ENCODE measurements at regions not wholly inside any gene's neighbourhood (a gene's known extent, or its start where the extent isn't known, plus 50 kb on each side); places are given as distances from the start of the nearest gene placed in this dataset.

- Histone ChIP-seq H3K27me3 (ENCODE audit: control insufficient read depth, insufficient read depth, low read length) (no peaks in the 10 kb centered on the region), H3K23ac (ENCODE audit: low read depth, low read length) (no peak overlapping the region), H2BK15ac (ENCODE audit: low read depth, low read length) (no peak overlapping the region), H2AK5ac (ENCODE audit: low read depth, low read length) (no peak overlapping the region), H3K9ac (ENCODE audit: low read depth, low read length) (no peak overlapping the region), H4K5ac (ENCODE audit: low read depth, low read length) (no peak overlapping the region), H2AK9ac (replicated peaks; ENCODE audit: low read depth, low read length, poor library complexity) (no peak overlapping the region), H3K4me1 (ENCODE audit: control insufficient read depth, insufficient read depth, low read length) (no peaks in the 10 kb centered on the region), H3K56ac (ENCODE audit: extremely low read depth, insufficient read depth, low read length) (no peak overlapping the region), H2AFZ (replicated peaks; ENCODE audit: low read length, poor library complexity) (no peak overlapping the region), H3K9me1 (ENCODE audit: insufficient read depth, low read length) (no peaks in the 10 kb centered on the region), H3K14ac (replicated peaks; ENCODE audit: low read depth, low read length) (no peak overlapping the region), H3K4me3 (ENCODE audit: insufficient read depth, low read depth, low read length) (no peak overlapping the region), H4K91ac (ENCODE audit: insufficient read depth, low read depth, low read length) (no peak overlapping the region), H3K79me1 (ENCODE audit: low read depth in 1 of 2, low read length in 2 of 2) (no peaks in the 10 kb centered on the region), H4K8ac (ENCODE audit: low read depth in 2 of 2, low read length in 2 of 2) (no peak overlapping the region), H2BK120ac (ENCODE audit: low read depth, low read length) (no peak overlapping the region), H3K18ac (ENCODE audit: low read depth, low read length) (no peak overlapping the region; the same call in 1 of the 2 replicates), H3K4me2 (ENCODE audit: low read depth, low read length) (no peak overlapping the region), H3K9me3 (ENCODE audit: control insufficient read depth, insufficient read depth, low read length) (no peaks in the 10 kb centered on the region), H3K4ac (ENCODE audit: low read depth, low read length) (no peak overlapping the region), H2BK5ac (ENCODE audit: low read depth, low read length, poor library complexity, severe bottlenecking) (no peak overlapping the region), H3K36me3 (ENCODE audit: control insufficient read depth, insufficient read depth, low read length) (no peaks in the 10 kb centered on the region), H2BK20ac (ENCODE audit: low read depth, low read length) (no peak overlapping the region), H3K27ac (ENCODE audit: insufficient read depth, low read length) (no peak overlapping the region), H4K20me1 (ENCODE audit: insufficient read depth, low read length) (no peaks in the 10 kb centered on the region)
- in situ Hi-C loops (cut with MboI; ENCODE audit: low sequenced_read_pairs) = no loop called here
- no CpG with 5 or more reads among the region's 1 CpG for WGBS, 2 experiments (ENCODE audit: extremely low coverage in 2 of 2, insufficient read length in 1 of 2)
- dilution Hi-C loops (cut with HindIII; ENCODE audit: low sequenced_read_pairs, unreplicated experiment) = no loop called here
- DNase-seq (peak; percentile 29), ATAC-seq (ENCODE audit: low read depth) (0 out of 2 replicates have a peak, but pooled peaks have one; percentile 61)
- CTCF ChIA-PET = no interaction called here
- BruUV-seq (replicated peaks) = no TSS peak
- no peak for TF ChIP-seq ELK1 (IDR thresholded peaks at IDR 0.05; ENCODE audit: borderline replicate concordance, low read depth, low read length)
- no peak for TF ChIP-seq CHD1 (IDR thresholded peaks at IDR 0.05; ENCODE audit: low read depth, low read length)
- no peak for TF ChIP-seq CTCF (conservative IDR thresholded peaks at IDR 0.05; ENCODE audit: low read depth, low read length)
- TF ChIP-seq RAD21 (IDR thresholded peaks at IDR 0.05; ENCODE audit: low read length) = no peak
- no peak for TF ChIP-seq FOS (IDR thresholded peaks at IDR 0.05; ENCODE audit: low read depth, low read length)
- no peak for TF ChIP-seq RFX5 (IDR thresholded peaks at IDR 0.05; ENCODE audit: low read depth, low read length)
- TF ChIP-seq USF2 (IDR thresholded peaks at IDR 0.05; ENCODE audit: low read depth, low read length) = no peak
- no peak for TF ChIP-seq SMC3 (IDR thresholded peaks at IDR 0.05; ENCODE audit: low read depth, low read length)
- TF ChIP-seq MAZ (IDR thresholded peaks at IDR 0.05; ENCODE audit: borderline replicate concordance, low read depth, low read length) = no peak
- no peak for TF ChIP-seq CEBPB (IDR thresholded peaks at IDR 0.05; ENCODE audit: low read depth, low read length)
- POLR2A ChIA-PET (ENCODE audit: unreplicated experiment) = no interaction called here
- intact Hi-C loops (cut with micrococcal nuclease) = no loop called here
Observed at GRCh38 chr13:80121038-80121437, 219.9 kb downstream of the SPRY2 start.

All from IMR-90 (cell line).